DOHH2 (cell line): ENCODE measurements at regions not wholly inside any gene's neighbourhood (a gene's known extent, or its start where the extent isn't known, plus 50 kb on each side); places are given as distances from the start of the nearest gene placed in this dataset.

ENCODE experiments used
- H3F3A ChIP-seq: fragments of 200-600 bp; sonication (generic), shearing (Covaris generic); 2 replicates; pipeline ENCODE4 v1.6.0; 2016; ENCODE audit warnings: antibody characterized with exemption, mild to moderate bottlenecking; ENCODE audit not compliant: control insufficient read depth, insufficient read depth
- H3K27ac ChIP-seq: fragments of 200-600 bp; sonication (generic); 2 replicates; pipeline ENCODE4 v1.5.1; 2014; ENCODE audit warnings: low read depth, mild to moderate bottlenecking, low read length, moderate library complexity
- H3K27me3 ChIP-seq: fragments of 200-600 bp; sonication (generic); 2 replicates; pipeline ENCODE4 v1.6.1; 2014; ENCODE audit warnings: mild to moderate bottlenecking, low read length, mixed read lengths; ENCODE audit not compliant: control insufficient read depth
- H3K36me3 ChIP-seq: fragments of 200-600 bp; sonication (generic); 2 replicates; pipeline ENCODE4 v1.6.1; 2014; ENCODE audit warnings: mild to moderate bottlenecking, low read length, moderate library complexity, mixed read lengths; ENCODE audit not compliant: control insufficient read depth
- H3K4me1 ChIP-seq: fragments of 200-600 bp; sonication (generic); 2 replicates; pipeline ENCODE4 v1.6.1; 2014; ENCODE audit warnings: mild to moderate bottlenecking, low read length, mixed read lengths; ENCODE audit not compliant: control insufficient read depth
- H3K4me2 ChIP-seq: fragments of 200-600 bp; sonication (generic); 2 replicates; pipeline ENCODE4 v1.6.0; 2014; ENCODE audit warnings: mild to moderate bottlenecking, low read length, moderate library complexity
- H3K4me3 ChIP-seq: fragments of 200-600 bp; sonication (generic); 2 replicates; pipeline ENCODE4 v1.5.1; 2014; ENCODE audit warnings: mild to moderate bottlenecking, low read length, mixed read lengths
- H3K79me2 ChIP-seq: fragments of 200-600 bp; sonication (generic); 2 replicates; pipeline ENCODE4 v1.6.1; 2014; ENCODE audit warnings: mild to moderate bottlenecking, low read length, mixed read lengths; ENCODE audit not compliant: control insufficient read depth
- H3K9me2 ChIP-seq: fragments of 200-600 bp; sonication (generic); replicated peaks from 2 replicates; pipeline ENCODE4 v1.6.1; 2014; ENCODE audit warnings: mild to moderate bottlenecking, low read length, mixed read lengths; ENCODE audit not compliant: control insufficient read depth
- H3K9me3 ChIP-seq: fragments of 200-600 bp; sonication (generic); 2 replicates; pipeline ENCODE4 v1.6.1; 2014; ENCODE audit warnings: antibody characterized with exemption, low read length, mixed read lengths; ENCODE audit not compliant: control insufficient read depth, insufficient read depth
- H4K20me1 ChIP-seq: fragments of 200-600 bp; sonication (generic); 2 replicates; pipeline ENCODE4 v1.6.0; 2014; ENCODE audit warnings: low read depth, mild to moderate bottlenecking, antibody characterized with exemption, low read length, moderate library complexity; ENCODE audit not compliant: control insufficient read depth, insufficient read depth
- CTCF ChIP-seq: fragments of 200-600 bp; sonication (generic); IDR thresholded peaks from one replicate; pipeline ENCODE4 v1.5.1; 2014; ENCODE audit warnings: antibody characterized with exemption, mild to moderate bottlenecking, low read depth, low read length; ENCODE audit not compliant: poor library complexity, severe bottlenecking
- EZH2phosphoT487 ChIP-seq: fragments of 200-600 bp; sonication (generic); IDR thresholded peaks from 2 replicates; pipeline ENCODE4 v1.6.1; 2017; ENCODE audit warnings: borderline replicate concordance, mild to moderate bottlenecking, antibody characterized with exemption, low read length, moderate library complexity, mixed read lengths

GRCh38 chr1:223478606-223479005 is 85.4 kb downstream of the CCDC185 start:
- no peaks in the 10 kb centered on the region for H3K36me3 ChIP-seq
- H3K27me3 ChIP-seq: no peaks in the 10 kb centered on the region
- no peak for TF ChIP-seq CTCF
- TF ChIP-seq EZH2phosphoT487: no peak
- H3K4me3 ChIP-seq: no peak overlapping the region
- H3K4me2 ChIP-seq: no peak overlapping the region
- H3F3A ChIP-seq: no peaks in the 10 kb centered on the region
- no peaks in the 10 kb centered on the region for H4K20me1 ChIP-seq
- H3K4me1 ChIP-seq: no peaks in the 10 kb centered on the region
- no peaks in the 10 kb centered on the region for H3K79me2 ChIP-seq
- H3K27ac ChIP-seq: no peak overlapping the region
- H3K9me3 ChIP-seq: no peaks in the 10 kb centered on the region
- H3K9me2 ChIP-seq: no peaks in the 10 kb centered on the region

GRCh38 chr1:223479261-223479660 is 86.0 kb downstream of the CCDC185 start:
- H4K20me1 ChIP-seq: no peaks in the 10 kb centered on the region

GRCh38 chr1:223479718-223480425 is 86.7 kb downstream of the CCDC185 start:
- TF ChIP-seq CTCF: no peak
- no peak for TF ChIP-seq EZH2phosphoT487
- no peaks in the 10 kb centered on the region for H4K20me1 ChIP-seq
- no peaks in the 10 kb centered on the region for H3K4me1 ChIP-seq
- H3K36me3 ChIP-seq: no peaks in the 10 kb centered on the region
- no peak overlapping the region for H3K4me2 ChIP-seq
- H3F3A ChIP-seq: no peaks in the 10 kb centered on the region
- H3K9me3 ChIP-seq: no peaks in the 10 kb centered on the region
- H3K79me2 ChIP-seq: no peaks in the 10 kb centered on the region
- no peak overlapping the region for H3K27ac ChIP-seq
- no peak overlapping the region for H3K4me3 ChIP-seq
- H3K9me2 ChIP-seq: no peaks in the 10 kb centered on the region
- no peaks in the 10 kb centered on the region for H3K27me3 ChIP-seq

More at GRCh38 chr1:223479261-223479660, 86.0 kb downstream of the CCDC185 start:
- Histone ChIP-seq H3K27ac (no peak overlapping the region), H3F3A (no peaks in the 10 kb centered on the region), H3K4me2 (no peak overlapping the region), H3K36me3 (no peaks in the 10 kb centered on the region), H3K4me1 (no peaks in the 10 kb centered on the region), H3K79me2 (no peaks in the 10 kb centered on the region), H3K9me2 (no peaks in the 10 kb centered on the region), H3K4me3 (no peak overlapping the region), H3K9me3 (no peaks in the 10 kb centered on the region), H3K27me3 (no peaks in the 10 kb centered on the region)
- TF ChIP-seq CTCF (no peak), EZH2phosphoT487 (no peak)
